H1 (cell line): ENCODE measurements at regions not wholly inside any gene's neighbourhood (a gene's known extent, or its start where the extent isn't known, plus 50 kb on each side); places are given as distances from the start of the nearest gene placed in this dataset.

Source experiments
- CTCF ChIA-PET: fragments of 300-600 bp; sonication (Branson Sonifier 250); formaldehyde crosslinking; loops from one replicate; lab custom pipeline; 2021; ENCODE audit not compliant: partially characterized antibody; lab: Charles Lee
- POLR2A ChIA-PET: fragments of 300-600 bp; sonication (Branson Sonifier 250); formaldehyde crosslinking; loops from one replicate; lab custom pipeline; 2021; ENCODE audit warnings: inconsistent platforms; ENCODE audit not compliant: partially characterized antibody; lab: Charles Lee
- DNase-seq, 2 experiments: peaks; one replicate each; pipeline versions ENCODE4 v3.0.0 to v3.0.0-alpha.2; 2010 to 2022; ENCODE audit warnings: low spot score in 2 of 2, low read depth in 1 of 2, mixed read lengths in 1 of 2
- FAIRE-seq: peaks from 2 replicates; lab custom pipeline; 2011; peaks lifted over from hg19 to GRCh38; lab: Jason Lieb, UNC
- H2AFZ ChIP-seq: 2 replicates; pipeline ENCODE4 v1.8.1; 2012; ENCODE audit warnings: low read length, inconsistent platforms
- H2AK5ac ChIP-seq: 2 replicates; pipeline ENCODE4 v1.6.1; 2013; ENCODE audit warnings: low read depth, low read length
- H2BK120ac ChIP-seq: replicated peaks from 2 replicates; pipeline ENCODE3; 2013; ENCODE audit warnings: low read depth, low read length, inconsistent platforms
- H2BK12ac ChIP-seq: 2 replicates; pipeline ENCODE4 v1.6.1; 2013; ENCODE audit warnings: low read depth, low read length
- H2BK15ac ChIP-seq: 2 replicates; pipeline ENCODE4 v1.6.1; 2013; ENCODE audit warnings: low read length
- H2BK20ac ChIP-seq: 2 replicates; pipeline ENCODE4 v1.6.1; 2013; ENCODE audit warnings: low read length
- H2BK5ac ChIP-seq: 2 replicates; pipeline ENCODE4 v1.6.1; 2013; ENCODE audit warnings: low read depth, low read length
- H3K14ac ChIP-seq: 2 replicates; pipeline ENCODE4 v1.6.1; 2013; ENCODE audit warnings: inconsistent platforms; ENCODE audit not compliant: insufficient read length
- H3K18ac ChIP-seq: 2 replicates; pipeline ENCODE4 v1.6.1; 2013; ENCODE audit warnings: low read length; ENCODE audit errors: extremely low read depth
- H3K23ac ChIP-seq: 2 replicates; pipeline ENCODE4 v1.6.1; 2013; ENCODE audit warnings: inconsistent platforms; ENCODE audit not compliant: insufficient read length
- H3K23me2 ChIP-seq: 2 replicates; pipeline ENCODE4 v1.6.1; 2013; ENCODE audit warnings: low read depth, low read length
- H3K27ac ChIP-seq: 2 replicates; pipeline ENCODE4 v1.6.1; 2011; ENCODE audit warnings: low read depth, low read length, inconsistent platforms
- H3K27me3 ChIP-seq, 4 experiments: replicated peaks in 1 of 4; 1 replicate in 1 of 4; 2 replicates in 3 of 4; pipeline versions ENCODE4 v1.6.1 to v1.8.1; 2011 to 2013; ENCODE audit warnings: low read length in 3 of 4, mild to moderate bottlenecking in 3 of 4, inconsistent platforms in 2 of 4, mixed read lengths in 2 of 4, moderate library complexity in 1 of 4; ENCODE audit not compliant: control insufficient read depth in 3 of 4, insufficient read depth in 3 of 4; ENCODE audit errors: extremely low read depth in 1 of 4
- H3K36me3 ChIP-seq, 4 experiments: 2 replicates each; pipeline versions ENCODE4 v1.6.1 to v1.8.1; 2011 to 2013; ENCODE audit warnings: mild to moderate bottlenecking in 4 of 4, low read length in 3 of 4, moderate library complexity in 2 of 4, control low read depth in 1 of 4, inconsistent platforms in 1 of 4; ENCODE audit not compliant: insufficient read depth in 4 of 4, control insufficient read depth in 2 of 4
- H3K4ac ChIP-seq: replicated peaks from 2 replicates; pipeline ENCODE3; 2013; ENCODE audit warnings: low read length, low read depth, mixed read lengths, inconsistent platforms; ENCODE audit not compliant: insufficient read length
- H3K4me1 ChIP-seq, 4 experiments: replicated peaks in 1 of 4; 1 replicate in 1 of 4; 2 replicates in 3 of 4; pipeline versions ENCODE4 v1.6.1 to v1.8.1; 2011 to 2013; ENCODE audit warnings: low read length in 3 of 4, inconsistent platforms in 2 of 4, mixed read lengths in 1 of 4; ENCODE audit not compliant: insufficient read depth in 4 of 4, control insufficient read depth in 3 of 4
- H3K4me2 ChIP-seq, 2 experiments: 2 replicates each; pipeline versions ENCODE4 v1.6.1 to v1.8.1; 2011 to 2013; ENCODE audit warnings: low read depth in 2 of 2, low read length in 2 of 2, control low read depth in 1 of 2, inconsistent platforms in 1 of 2, mild to moderate bottlenecking in 1 of 2; ENCODE audit not compliant: insufficient read depth in 1 of 2
- H3K4me3 ChIP-seq, 4 experiments: fragments of 200-600, 300-600 bp in 1 of 4; sonication (generic), shearing (Covaris generic), sonication (Bioruptor Twin) in 1 of 4; 2 replicates each; pipeline versions ENCODE4 v1.5.1 to v1.8.1; 2011 to 2016; ENCODE audit warnings: low read length in 4 of 4, low read depth in 3 of 4, control low read depth in 2 of 4, inconsistent platforms in 2 of 4, mild to moderate bottlenecking in 2 of 4, mixed read lengths in 1 of 4, moderate library complexity in 1 of 4; ENCODE audit not compliant: insufficient read depth in 2 of 4; ENCODE audit errors: extremely low read depth in 1 of 4
- H3K56ac ChIP-seq: replicated peaks from 2 replicates; pipeline ENCODE3; 2013; ENCODE audit warnings: low read depth, mild to moderate bottlenecking, mixed read lengths, low read length, inconsistent platforms; ENCODE audit not compliant: insufficient read length
- H3K79me1 ChIP-seq: 2 replicates; pipeline ENCODE4 v1.6.1; 2013; ENCODE audit warnings: low read depth, low read length, control low read depth
- H3K79me2 ChIP-seq, 2 experiments: 2 replicates each; pipeline versions ENCODE4 v1.6.1 to v1.8.1; 2012 to 2013; ENCODE audit warnings: low read length in 2 of 2, mild to moderate bottlenecking in 2 of 2, inconsistent platforms in 1 of 2; ENCODE audit not compliant: insufficient read depth in 2 of 2, control insufficient read depth in 1 of 2
- H3K9ac ChIP-seq, 4 experiments: replicated peaks in 1 of 4; 1 replicate in 1 of 4; 2 replicates in 3 of 4; pipeline versions ENCODE4 v1.6.1 to v1.8.1; 2011 to 2013; ENCODE audit warnings: low read depth in 3 of 4, low read length in 3 of 4, control low read depth in 2 of 4, mild to moderate bottlenecking in 2 of 4, moderate library complexity in 2 of 4, inconsistent platforms in 1 of 4; ENCODE audit errors: extremely low read depth in 1 of 4
- H3K9me3 ChIP-seq, 2 experiments: 2 replicates each; pipeline versions ENCODE4 v1.6.1 to v1.8.1; 2012 to 2013; ENCODE audit warnings: mild to moderate bottlenecking in 2 of 2, moderate library complexity in 2 of 2, control low read depth in 1 of 2, inconsistent platforms in 1 of 2, low read depth in 1 of 2, low read length in 1 of 2, mixed read lengths in 1 of 2; ENCODE audit not compliant: insufficient read depth in 2 of 2
- H4K20me1 ChIP-seq, 2 experiments: replicated peaks in 1 of 2; 2 replicates each; pipeline versions ENCODE3 to v1.8.1; 2011 to 2013; ENCODE audit warnings: inconsistent platforms in 2 of 2, low read length in 2 of 2, mild to moderate bottlenecking in 1 of 2; ENCODE audit not compliant: insufficient read depth in 2 of 2, control insufficient read depth in 1 of 2
- H4K5ac ChIP-seq: 2 replicates; pipeline ENCODE4 v1.6.1; 2013; ENCODE audit warnings: low read length, low read depth, mixed read lengths, inconsistent platforms; ENCODE audit not compliant: insufficient read length
- H4K8ac ChIP-seq: 2 replicates; pipeline ENCODE4 v1.8.0; 2013; ENCODE audit warnings: mild to moderate bottlenecking, moderate library complexity, low read length, inconsistent platforms; ENCODE audit not compliant: insufficient read depth; ENCODE audit errors: extremely low read depth
- H4K91ac ChIP-seq: replicated peaks from 2 replicates; pipeline ENCODE3; 2013; ENCODE audit warnings: low read length, mixed read lengths, inconsistent platforms; ENCODE audit not compliant: insufficient read length
- CBX8 ChIP-seq: fragments of 300-800, 300-1000 bp; sonication (generic); IDR thresholded peaks from 2 replicates; pipeline ENCODE4 v1.7.1; 2016; ENCODE audit warnings: low read depth, low read length, borderline replicate concordance
- EP300 ChIP-seq, 2 experiments: IDR thresholded peaks; 1 replicate in 1 of 2; 2 replicates in 1 of 2; pipeline ENCODE4 v1.6.1; 2011 to 2012; ENCODE audit warnings: low read depth in 2 of 2, low read length in 2 of 2, mild to moderate bottlenecking in 2 of 2, borderline replicate concordance in 1 of 2, inconsistent platforms in 1 of 2, moderate library complexity in 1 of 2
- EZH2 ChIP-seq: fragments of 200-600 bp; sonication (generic); IDR thresholded peaks from 2 replicates; pipeline ENCODE4 v1.7.1; 2012; ENCODE audit warnings: low read depth, mild to moderate bottlenecking, moderate library complexity, low read length, inconsistent platforms; ENCODE audit not compliant: severe bottlenecking
- JUN ChIP-seq: IDR thresholded peaks from 2 replicates; pipeline ENCODE4 v1.6.1; 2011; ENCODE audit warnings: low read depth, mild to moderate bottlenecking, improper control_type of control experiment, low read length
- MAX ChIP-seq: IDR thresholded peaks from 2 replicates; pipeline ENCODE4 v1.6.1; 2012; ENCODE audit warnings: inconsistent platforms
- PHF8 ChIP-seq: fragments of 200-600 bp; sonication (generic); conservative IDR thresholded peaks from 2 replicates; pipeline ENCODE4 v1.7.1; 2012; ENCODE audit warnings: low read depth, mild to moderate bottlenecking, inconsistent platforms, low read length, moderate library complexity
- POU5F1 ChIP-seq: IDR thresholded peaks from 2 replicates; pipeline ENCODE4 v1.6.1; 2011; ENCODE audit warnings: low read depth, mild to moderate bottlenecking, low read length, moderate library complexity
- RBBP5 ChIP-seq: IDR thresholded peaks from 2 replicates; pipeline ENCODE4 v1.7.1; 2012; ENCODE audit warnings: low read depth, mild to moderate bottlenecking, inconsistent platforms, low read length, moderate library complexity, borderline replicate concordance
- SAP30 ChIP-seq: fragments of 300-600 bp; sonication (generic); IDR thresholded peaks from 2 replicates; pipeline ENCODE4 v1.7.1; 2012; ENCODE audit warnings: low read length, moderate library complexity, mild to moderate bottlenecking, inconsistent platforms; ENCODE audit not compliant: insufficient read depth, insufficient replicate concordance
- SIRT6 ChIP-seq: IDR thresholded peaks from one replicate; pipeline ENCODE4 v1.7.1; 2012; ENCODE audit warnings: low read length, inconsistent platforms
- SP1 ChIP-seq: IDR thresholded peaks from 2 replicates; pipeline ENCODE4 v1.6.1; 2011; ENCODE audit warnings: low read depth, low read length
- USF2 ChIP-seq: IDR thresholded peaks from 2 replicates; pipeline ENCODE4 v1.6.1; 2011; ENCODE audit warnings: low read length, improper control_type of control experiment
- WGBS, 2 experiments: shearing (Covaris generic) in 1 of 2; methylation state at CpG; one replicate each; pipeline versions ENCODE4 v1.1.6 to v1.1.7; 2013 to 2015; ENCODE audit warnings: low lambda C conversion rate in 2 of 2, mixed read lengths in 2 of 2, inconsistent platforms in 1 of 2, low coverage in 1 of 2, missing lambda C conversion rate in 1 of 2; ENCODE audit not compliant: insufficient replicate concordance in 2 of 2, insufficient coverage in 1 of 2, insufficient read length in 1 of 2; ENCODE audit errors: extremely low coverage in 1 of 2, missing lambda C conversion rate in 1 of 2; 5-methylcytosine and 5-hydroxymethylcytosine counted together

- no peak for FAIRE-seq
- DNase-seq: no peak
- Histone ChIP-seq H4K5ac (no peak overlapping the region), H3K18ac (no peak overlapping the region), H3K23me2 (no peaks in the 10 kb centered on the region), H2BK15ac (no peak overlapping the region), H2BK120ac (no peak overlapping the region), H3K9ac (no peak overlapping the region), H3K4me3 (no peak overlapping the region), H3K9me3 (no peaks in the 10 kb centered on the region), H2AFZ (no peak overlapping the region), H3K79me1 (no peaks in the 10 kb centered on the region), H3K4ac (no peak overlapping the region), H3K27me3 (no peaks in the 10 kb centered on the region), H3K36me3 (no peaks in the 10 kb centered on the region), H3K23ac (no peak overlapping the region), H2AK5ac (no peak overlapping the region), H3K4me2 (no peak overlapping the region), H3K14ac (no peak overlapping the region), H4K8ac (no peak overlapping the region), H2BK20ac (no peak overlapping the region), H3K79me2 (no peaks in the 10 kb centered on the region), H4K91ac (no peak overlapping the region), H2BK5ac (no peak overlapping the region), H3K4me1 (no peaks in the 10 kb centered on the region), H2BK12ac (no peak overlapping the region), H3K27ac (no peak overlapping the region), H3K56ac (no peak overlapping the region), H4K20me1 (no peaks in the 10 kb centered on the region)
- WGBS, 2 experiments: 97% methylated on average over 2 of the region's 2 CpGs; no CpG with 5 or more reads in 1 of the 2 experiments
- ChIA-PET POLR2A (no interaction called here), CTCF (no interaction called here)
- TF ChIP-seq RBBP5 (no peak), PHF8 (no peak), JUN (no peak), EP300 (IDR thresholded peaks at IDR 0.05; ENCODE audit: borderline replicate concordance in 1 of 2, low read depth in 2 of 2, low read length in 2 of 2) (no peak), POU5F1 (no peak), SP1 (no peak), SAP30 (no peak), MAX (no peak), EZH2 (no peak), SIRT6 (no peak), CBX8 (no peak), USF2 (no peak)
Measured at GRCh38 chr4:58807843-58808615, 1697.8 kb upstream of the IGFBP7 start.
